H1 (cell line): ENCODE measurements at regions not wholly inside any gene's neighbourhood (a gene's known extent, or its start where the extent isn't known, plus 50 kb on each side); places are given as distances from the start of the nearest gene placed in this dataset.

Experiments used
- CTCF ChIA-PET: fragments of 300-600 bp; sonication (Branson Sonifier 250); formaldehyde crosslinking; loops from one replicate; lab custom pipeline; 2021; ENCODE audit not compliant: partially characterized antibody; lab: Charles Lee
- POLR2A ChIA-PET: fragments of 300-600 bp; sonication (Branson Sonifier 250); formaldehyde crosslinking; loops from one replicate; lab custom pipeline; 2021; ENCODE audit warnings: inconsistent platforms; ENCODE audit not compliant: partially characterized antibody; lab: Charles Lee
- DNase-seq, 2 experiments: peaks; one replicate each; pipeline versions ENCODE4 v3.0.0 to v3.0.0-alpha.2; 2010 to 2022; ENCODE audit warnings: low spot score in 2 of 2, low read depth in 1 of 2, mixed read lengths in 1 of 2
- FAIRE-seq: peaks from 2 replicates; lab custom pipeline; 2011; peaks lifted over from hg19 to GRCh38; lab: Jason Lieb, UNC
- H2AFZ ChIP-seq: 2 replicates; pipeline ENCODE4 v1.8.1; 2012; ENCODE audit warnings: low read length, inconsistent platforms
- H2AK5ac ChIP-seq: 2 replicates; pipeline ENCODE4 v1.6.1; 2013; ENCODE audit warnings: low read depth, low read length
- H2BK120ac ChIP-seq: replicated peaks from 2 replicates; pipeline ENCODE3; 2013; ENCODE audit warnings: low read depth, low read length, inconsistent platforms
- H2BK12ac ChIP-seq: 2 replicates; pipeline ENCODE4 v1.6.1; 2013; ENCODE audit warnings: low read depth, low read length
- H2BK15ac ChIP-seq: 2 replicates; pipeline ENCODE4 v1.6.1; 2013; ENCODE audit warnings: low read length
- H2BK20ac ChIP-seq: 2 replicates; pipeline ENCODE4 v1.6.1; 2013; ENCODE audit warnings: low read length
- H2BK5ac ChIP-seq: 2 replicates; pipeline ENCODE4 v1.6.1; 2013; ENCODE audit warnings: low read depth, low read length
- H3K14ac ChIP-seq: 2 replicates; pipeline ENCODE4 v1.6.1; 2013; ENCODE audit warnings: inconsistent platforms; ENCODE audit not compliant: insufficient read length
- H3K18ac ChIP-seq: 2 replicates; pipeline ENCODE4 v1.6.1; 2013; ENCODE audit warnings: low read length; ENCODE audit errors: extremely low read depth
- H3K23ac ChIP-seq: 2 replicates; pipeline ENCODE4 v1.6.1; 2013; ENCODE audit warnings: inconsistent platforms; ENCODE audit not compliant: insufficient read length
- H3K23me2 ChIP-seq: 2 replicates; pipeline ENCODE4 v1.6.1; 2013; ENCODE audit warnings: low read depth, low read length
- H3K27ac ChIP-seq: 2 replicates; pipeline ENCODE4 v1.6.1; 2011; ENCODE audit warnings: low read depth, low read length, inconsistent platforms
- H3K27me3 ChIP-seq, 4 experiments: replicated peaks in 1 of 4; 1 replicate in 1 of 4; 2 replicates in 3 of 4; pipeline versions ENCODE4 v1.6.1 to v1.8.1; 2011 to 2013; ENCODE audit warnings: low read length in 3 of 4, mild to moderate bottlenecking in 3 of 4, inconsistent platforms in 2 of 4, mixed read lengths in 2 of 4, moderate library complexity in 1 of 4; ENCODE audit not compliant: control insufficient read depth in 3 of 4, insufficient read depth in 3 of 4; ENCODE audit errors: extremely low read depth in 1 of 4
- H3K36me3 ChIP-seq, 4 experiments: 2 replicates each; pipeline versions ENCODE4 v1.6.1 to v1.8.1; 2011 to 2013; ENCODE audit warnings: mild to moderate bottlenecking in 4 of 4, low read length in 3 of 4, moderate library complexity in 2 of 4, control low read depth in 1 of 4, inconsistent platforms in 1 of 4; ENCODE audit not compliant: insufficient read depth in 4 of 4, control insufficient read depth in 2 of 4
- H3K4ac ChIP-seq: replicated peaks from 2 replicates; pipeline ENCODE3; 2013; ENCODE audit warnings: low read length, low read depth, mixed read lengths, inconsistent platforms; ENCODE audit not compliant: insufficient read length
- H3K4me1 ChIP-seq, 4 experiments: replicated peaks in 1 of 4; 1 replicate in 1 of 4; 2 replicates in 3 of 4; pipeline versions ENCODE4 v1.6.1 to v1.8.1; 2011 to 2013; ENCODE audit warnings: low read length in 3 of 4, inconsistent platforms in 2 of 4, mixed read lengths in 1 of 4; ENCODE audit not compliant: insufficient read depth in 4 of 4, control insufficient read depth in 3 of 4
- H3K4me2 ChIP-seq, 2 experiments: 2 replicates each; pipeline versions ENCODE4 v1.6.1 to v1.8.1; 2011 to 2013; ENCODE audit warnings: low read depth in 2 of 2, low read length in 2 of 2, control low read depth in 1 of 2, inconsistent platforms in 1 of 2, mild to moderate bottlenecking in 1 of 2; ENCODE audit not compliant: insufficient read depth in 1 of 2
- H3K4me3 ChIP-seq, 4 experiments: fragments of 200-600, 300-600 bp in 1 of 4; sonication (generic), shearing (Covaris generic), sonication (Bioruptor Twin) in 1 of 4; 2 replicates each; pipeline versions ENCODE4 v1.5.1 to v1.8.1; 2011 to 2016; ENCODE audit warnings: low read length in 4 of 4, low read depth in 3 of 4, control low read depth in 2 of 4, inconsistent platforms in 2 of 4, mild to moderate bottlenecking in 2 of 4, mixed read lengths in 1 of 4, moderate library complexity in 1 of 4; ENCODE audit not compliant: insufficient read depth in 2 of 4; ENCODE audit errors: extremely low read depth in 1 of 4
- H3K56ac ChIP-seq: replicated peaks from 2 replicates; pipeline ENCODE3; 2013; ENCODE audit warnings: low read depth, mild to moderate bottlenecking, mixed read lengths, low read length, inconsistent platforms; ENCODE audit not compliant: insufficient read length
- H3K79me1 ChIP-seq: 2 replicates; pipeline ENCODE4 v1.6.1; 2013; ENCODE audit warnings: low read depth, low read length, control low read depth
- H3K79me2 ChIP-seq, 2 experiments: 2 replicates each; pipeline versions ENCODE4 v1.6.1 to v1.8.1; 2012 to 2013; ENCODE audit warnings: low read length in 2 of 2, mild to moderate bottlenecking in 2 of 2, inconsistent platforms in 1 of 2; ENCODE audit not compliant: insufficient read depth in 2 of 2, control insufficient read depth in 1 of 2
- H3K9ac ChIP-seq, 4 experiments: replicated peaks in 1 of 4; 1 replicate in 1 of 4; 2 replicates in 3 of 4; pipeline versions ENCODE4 v1.6.1 to v1.8.1; 2011 to 2013; ENCODE audit warnings: low read depth in 3 of 4, low read length in 3 of 4, control low read depth in 2 of 4, mild to moderate bottlenecking in 2 of 4, moderate library complexity in 2 of 4, inconsistent platforms in 1 of 4; ENCODE audit errors: extremely low read depth in 1 of 4
- H3K9me3 ChIP-seq, 2 experiments: 2 replicates each; pipeline versions ENCODE4 v1.6.1 to v1.8.1; 2012 to 2013; ENCODE audit warnings: mild to moderate bottlenecking in 2 of 2, moderate library complexity in 2 of 2, control low read depth in 1 of 2, inconsistent platforms in 1 of 2, low read depth in 1 of 2, low read length in 1 of 2, mixed read lengths in 1 of 2; ENCODE audit not compliant: insufficient read depth in 2 of 2
- H4K20me1 ChIP-seq, 2 experiments: replicated peaks in 1 of 2; 2 replicates each; pipeline versions ENCODE3 to v1.8.1; 2011 to 2013; ENCODE audit warnings: inconsistent platforms in 2 of 2, low read length in 2 of 2, mild to moderate bottlenecking in 1 of 2; ENCODE audit not compliant: insufficient read depth in 2 of 2, control insufficient read depth in 1 of 2
- H4K5ac ChIP-seq: 2 replicates; pipeline ENCODE4 v1.6.1; 2013; ENCODE audit warnings: low read length, low read depth, mixed read lengths, inconsistent platforms; ENCODE audit not compliant: insufficient read length
- H4K8ac ChIP-seq: 2 replicates; pipeline ENCODE4 v1.8.0; 2013; ENCODE audit warnings: mild to moderate bottlenecking, moderate library complexity, low read length, inconsistent platforms; ENCODE audit not compliant: insufficient read depth; ENCODE audit errors: extremely low read depth
- H4K91ac ChIP-seq: replicated peaks from 2 replicates; pipeline ENCODE3; 2013; ENCODE audit warnings: low read length, mixed read lengths, inconsistent platforms; ENCODE audit not compliant: insufficient read length
- CHD7 ChIP-seq: fragments of 300-600 bp; sonication (generic); IDR thresholded peaks from 2 replicates; pipeline ENCODE4 v1.7.1; 2012; ENCODE audit warnings: low read length, moderate library complexity, mild to moderate bottlenecking, inconsistent platforms; ENCODE audit not compliant: insufficient replicate concordance
- WGBS, 2 experiments: shearing (Covaris generic) in 1 of 2; methylation state at CpG; one replicate each; pipeline versions ENCODE4 v1.1.6 to v1.1.7; 2013 to 2015; ENCODE audit warnings: low lambda C conversion rate in 2 of 2, mixed read lengths in 2 of 2, inconsistent platforms in 1 of 2, low coverage in 1 of 2, missing lambda C conversion rate in 1 of 2; ENCODE audit not compliant: insufficient replicate concordance in 2 of 2, insufficient coverage in 1 of 2, insufficient read length in 1 of 2; ENCODE audit errors: extremely low coverage in 1 of 2, missing lambda C conversion rate in 1 of 2; 5-methylcytosine and 5-hydroxymethylcytosine counted together

GRCh38 chr6:10019851-10020250, 395.0 kb downstream of the TFAP2A start:
- Histone ChIP-seq H3K9me3 (no peaks in the 10 kb centered on the region), H2BK12ac (no peak overlapping the region)
- POLR2A ChIA-PET = no interaction called here
- TF ChIP-seq CHD7 = no peak

More at GRCh38 chr6:10019851-10020250, 395.0 kb downstream of the TFAP2A start:
- CTCF ChIA-PET = interaction anchor here (0.9 to 2.3 kb wide), 2 partner anchors 10 to 15 kb away, joined by 3 to 11 read pairs; no protein-coding TSS in a partner anchor
- no peak overlapping the region for H3K4me3 ChIP-seq
- no peak overlapping the region for H3K18ac ChIP-seq
- WGBS, 2 experiments = 97% methylated on average over 3 of the region's 3 CpGs; no CpG with 5 or more reads in 1 of the 2 experiments
- no peak overlapping the region for H2BK15ac ChIP-seq
- DNase-seq = no peak
- no peak overlapping the region for H2AK5ac ChIP-seq
- peaks cover 0 to 1% (median 0%) of the 10 kb centered on the region in 4 experiments; a peak in 1 of 7 replicates for H3K27me3 ChIP-seq
- H3K79me2 ChIP-seq = no peaks in the 10 kb centered on the region
- H4K8ac ChIP-seq = no peak overlapping the region
- H4K5ac ChIP-seq = no peak overlapping the region
- no peaks in the 10 kb centered on the region for H3K79me1 ChIP-seq
- no peaks in the 10 kb centered on the region for H3K4me1 ChIP-seq
- H3K36me3 ChIP-seq = no peaks in the 10 kb centered on the region
- H3K23me2 ChIP-seq = no peaks in the 10 kb centered on the region
- H3K23ac ChIP-seq = no peak overlapping the region
- H2BK20ac ChIP-seq = no peak overlapping the region
- no peak overlapping the region for H3K4ac ChIP-seq
- H3K14ac ChIP-seq = no peak overlapping the region
- no peak overlapping the region for H3K27ac ChIP-seq
- H3K56ac ChIP-seq = no peak overlapping the region
- H4K91ac ChIP-seq = no peak overlapping the region
- H3K9ac ChIP-seq = no peak overlapping the region
- no peak overlapping the region for H2BK5ac ChIP-seq
- H2BK120ac ChIP-seq = no peak overlapping the region
- no peak overlapping the region for H2AFZ ChIP-seq
- no peak for FAIRE-seq
- no peak overlapping the region for H3K4me2 ChIP-seq
- no peaks in the 10 kb centered on the region for H4K20me1 ChIP-seq
